HG02642 (cell line): ENCODE measurements at regions not wholly inside any gene's neighbourhood (a gene's known extent, or its start where the extent isn't known, plus 50 kb on each side); places are given as distances from the start of the nearest gene placed in this dataset.
"Not testable (repeated sequence)": the region's sequence is repeated elsewhere in the genome, so short reads cannot be mapped to it uniquely, and the experiment has no call there.

ENCODE experiments used
- ATAC-seq: cut with Tn5 transposase; IDR thresholded peaks from one replicate; pipeline ENCODE4 v1.9.1; 2021; ENCODE audit warnings: mild to moderate bottlenecking; ENCODE audit not compliant: unreplicated experiment, poor library complexity

- ATAC-seq: no peak
These were observed 50.4 kb upstream of the ARHGEF7 start for GRCh38 chr13:111064661-111065060.

- ATAC-seq: no peak
These were observed 52.1 kb upstream of the ARHGEF7 start for GRCh38 chr13:111062966-111063365.

DNA sequence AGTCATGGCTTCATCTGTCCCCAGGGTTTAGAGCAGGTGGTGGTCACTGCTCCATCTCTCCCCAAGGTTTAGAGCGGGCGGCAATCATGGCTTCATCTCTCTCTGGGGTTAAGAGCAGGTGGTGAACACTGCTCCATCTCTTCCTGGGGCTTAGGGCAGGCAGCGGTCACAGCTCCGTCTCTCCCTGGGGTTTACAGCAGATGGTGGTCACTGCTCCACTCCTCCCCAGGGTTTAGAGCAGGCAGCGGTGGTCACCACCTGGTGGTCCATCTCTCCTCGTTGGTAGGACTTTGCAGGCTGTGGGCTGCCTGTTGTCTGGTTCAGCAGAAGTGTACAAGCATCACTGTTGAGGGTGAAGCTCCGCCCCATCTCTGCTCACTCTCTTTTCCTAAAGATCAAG lies 52.8 kb upstream of the ARHGEF7 start:
- no peak for ATAC-seq

DNA sequence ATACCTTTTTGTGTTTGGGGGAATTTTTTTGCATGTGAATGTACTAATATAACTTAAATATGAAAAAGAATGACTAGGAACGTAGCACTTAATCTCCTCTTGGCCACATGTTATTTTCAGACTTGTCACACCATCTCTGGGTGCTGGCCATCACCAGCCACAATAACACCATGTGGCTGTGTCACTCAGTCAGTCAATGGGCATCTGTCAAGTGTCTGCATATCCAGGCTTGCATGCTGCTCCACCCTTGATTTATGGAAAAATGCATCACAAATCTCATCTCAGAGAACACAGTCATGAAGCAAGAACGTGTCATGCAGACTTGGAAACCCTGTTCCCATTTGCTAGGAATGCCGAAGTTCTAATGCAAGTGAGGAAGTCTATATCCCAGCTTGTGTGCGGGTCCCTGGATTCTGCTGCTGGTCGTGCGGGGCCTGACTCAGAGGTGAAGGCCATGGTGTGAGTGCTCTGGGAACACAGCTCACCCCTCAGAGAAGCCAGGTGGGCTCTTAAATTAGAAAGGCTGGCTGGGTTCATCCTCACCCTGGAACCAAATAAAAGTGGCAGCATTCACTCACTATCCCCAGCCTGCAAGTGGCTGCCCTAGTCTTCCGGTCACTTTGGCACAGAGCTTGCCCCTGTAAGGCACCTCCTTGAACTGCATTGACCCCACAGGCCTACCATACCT lies 53.6 kb upstream of the ARHGEF7 start:
- no peak for ATAC-seq

DNA sequence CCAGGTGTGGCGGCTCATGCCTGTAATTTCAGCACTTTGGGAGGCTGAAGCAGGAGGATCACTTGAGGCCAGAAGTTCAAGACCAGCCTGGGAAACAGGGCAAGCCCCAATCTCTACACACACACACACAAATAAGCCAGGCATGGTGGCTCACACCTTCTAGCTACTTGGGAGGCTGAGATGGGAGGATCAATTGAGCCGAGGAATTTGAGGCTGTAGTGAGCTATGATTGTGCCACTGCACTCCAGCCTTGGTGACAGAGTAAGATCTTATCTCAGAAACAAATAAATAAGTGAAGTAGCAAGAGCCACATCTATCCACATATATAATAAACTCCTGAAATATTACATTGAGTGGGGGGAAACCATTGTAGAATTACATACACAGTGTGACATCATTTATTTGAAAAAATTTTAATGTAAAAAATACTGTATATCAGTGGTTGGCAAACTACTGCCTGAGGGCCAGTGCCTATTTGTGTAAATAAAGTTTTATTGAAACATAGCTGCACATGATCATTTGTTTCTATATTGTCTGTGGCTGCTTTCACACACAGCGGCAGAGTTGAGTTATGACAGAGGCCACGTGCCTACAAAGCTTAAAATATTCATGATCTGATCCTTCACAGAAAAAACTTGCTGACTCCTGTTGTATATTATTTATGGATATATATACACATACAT lies 54.7 kb upstream of the ARHGEF7 start:
- no peak for ATAC-seq

DNA sequence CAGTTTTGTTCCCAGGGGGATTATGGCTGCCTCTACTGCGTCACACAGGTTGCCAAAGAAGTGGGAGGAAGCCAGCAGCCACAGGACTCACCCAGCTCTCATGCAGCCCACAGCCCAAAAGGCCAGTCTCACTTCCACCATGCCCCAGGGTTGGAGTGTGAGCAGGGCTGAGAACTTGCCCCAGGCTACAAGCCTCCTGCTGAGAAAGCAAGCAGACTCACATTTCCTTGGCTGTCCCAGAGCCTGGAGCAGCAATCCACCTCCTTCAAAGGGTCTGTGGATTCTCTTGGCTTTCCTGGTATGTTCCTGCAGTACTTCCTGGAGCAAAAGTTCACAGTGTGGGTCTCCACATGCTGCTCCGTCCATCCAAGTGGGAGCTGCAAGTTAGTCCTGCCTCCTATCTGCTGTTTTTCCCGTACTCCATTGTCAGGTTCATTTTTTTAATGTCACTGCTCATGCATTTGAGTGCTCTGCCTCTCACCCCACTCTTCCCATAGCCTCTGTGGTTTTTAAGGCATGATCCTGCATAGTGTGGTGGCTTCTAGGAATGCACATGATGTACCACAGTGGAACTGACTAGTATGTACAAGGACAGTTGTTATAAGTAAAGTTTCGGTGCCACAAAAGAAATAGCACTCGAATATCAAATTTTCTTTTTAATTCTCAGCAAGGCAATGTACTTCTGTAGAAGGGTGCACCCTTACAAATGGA lies 56.2 kb upstream of the ARHGEF7 start:
- no peak for ATAC-seq

- not testable (repeated sequence) for ATAC-seq
These were observed 56.8 kb upstream of the ARHGEF7 start for GRCh38 chr13:111058339-111058738.

- not testable (repeated sequence) for ATAC-seq
These were observed 63.3 kb upstream of the ARHGEF7 start for GRCh38 chr13:111051726-111052232.

GRCh38 chr13:111051041-111051725 lies 63.9 kb upstream of the ARHGEF7 start:
- ATAC-seq: no peak

GRCh38 chr13:111050539-111050879 lies 64.6 kb upstream of the ARHGEF7 start:
- ATAC-seq: no peak

- ATAC-seq: no peak
These were observed 65.1 kb upstream of the ARHGEF7 start for GRCh38 chr13:111049791-111050538.

- no peak for ATAC-seq
These were observed 66.7 kb upstream of the ARHGEF7 start for GRCh38 chr13:111048387-111048786.

- ATAC-seq: no peak
These were observed 67.8 kb upstream of the ARHGEF7 start for GRCh38 chr13:111047326-111047725.

DNA sequence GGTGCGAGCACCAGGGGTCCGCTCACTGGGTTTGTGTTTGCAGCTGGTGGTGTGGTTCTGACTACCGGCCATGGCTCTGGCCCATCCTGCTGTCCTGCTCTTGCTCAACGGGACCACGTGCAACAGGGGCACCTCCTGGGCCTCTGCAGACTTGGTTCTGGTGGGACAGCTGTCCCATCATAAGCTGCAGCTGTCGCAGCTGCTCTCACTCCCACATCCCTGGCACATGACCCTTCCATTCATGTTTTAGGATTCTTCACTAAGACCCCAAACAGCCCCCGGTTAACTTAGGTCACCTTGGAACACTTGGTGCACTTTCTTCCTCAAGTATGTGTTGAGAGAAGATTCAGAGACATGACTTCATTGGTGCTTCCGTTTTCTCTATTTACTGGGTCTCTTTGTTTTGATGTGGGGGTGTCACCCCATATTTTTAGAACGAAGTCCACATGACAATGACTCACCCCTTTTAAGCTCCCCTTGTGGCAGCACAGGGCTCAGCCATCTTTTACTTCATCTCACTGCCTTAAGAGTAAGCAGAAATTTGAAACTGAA lies 68.4 kb upstream of the ARHGEF7 start:
- no peak for ATAC-seq

GRCh38 chr13:111045170-111045569 lies 69.9 kb upstream of the ARHGEF7 start:
- ATAC-seq: no peak

DNA sequence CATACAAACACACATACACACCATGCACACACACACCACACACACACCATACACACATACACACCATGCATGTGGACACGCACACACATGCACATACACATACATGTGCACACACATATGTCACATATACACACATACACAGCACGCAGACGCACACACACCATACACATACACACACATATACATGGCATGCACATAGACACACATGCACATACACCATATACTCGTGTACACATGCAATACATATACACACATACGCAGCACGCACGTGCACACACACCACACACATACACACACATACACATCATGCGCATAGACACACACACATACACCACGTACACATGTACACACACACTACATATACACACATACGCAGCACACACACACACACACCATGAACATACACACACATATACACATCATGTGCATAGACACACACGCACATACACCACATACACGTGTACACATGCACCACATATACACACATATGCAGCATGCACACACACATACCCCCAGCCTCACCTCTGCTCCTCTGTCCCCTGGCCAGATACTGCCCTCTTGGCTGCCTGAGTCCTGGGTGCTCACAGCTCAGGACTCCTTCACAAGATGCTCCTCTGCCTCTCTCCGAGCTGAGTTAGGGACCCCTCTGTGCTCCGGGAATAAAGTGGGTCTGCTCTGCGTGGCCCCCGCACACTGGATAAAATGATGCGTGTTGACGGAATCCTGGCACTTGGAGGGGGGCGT lies 70.9 kb upstream of the ARHGEF7 start:
- ATAC-seq: no peak

DNA sequence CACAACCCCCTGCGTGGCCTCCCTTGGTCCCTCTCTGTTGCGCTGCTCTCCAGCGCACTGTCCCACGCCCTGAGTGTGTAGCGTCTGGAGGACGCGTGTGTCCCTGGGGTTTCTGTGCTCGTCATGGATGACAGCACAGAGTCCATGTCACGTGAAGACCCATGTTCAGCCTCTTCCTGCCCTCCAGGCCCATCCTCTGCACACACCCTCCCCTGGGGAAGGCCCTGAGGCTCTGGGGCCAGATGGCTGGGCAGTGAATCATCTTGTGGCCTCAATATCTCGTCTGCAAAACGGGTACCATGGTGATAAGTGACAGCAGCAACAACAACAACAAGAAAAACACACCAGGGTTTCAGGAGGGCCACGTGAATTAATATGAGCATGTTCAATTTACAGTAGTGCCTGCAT lies 71.5 kb upstream of the ARHGEF7 start:
- ATAC-seq: no peak

- ATAC-seq: no peak
These were observed 72.4 kb upstream of the ARHGEF7 start for GRCh38 chr13:111042661-111043226.

- no peak for ATAC-seq
These were observed 74.3 kb upstream of the ARHGEF7 start for GRCh38 chr13:111040830-111041229.
